ENCODE measurements at regions not wholly inside any gene's neighbourhood (a gene's known extent, or its start where the extent isn't known, plus 50 kb on each side); places are given as distances from the start of the nearest gene placed in this dataset.

GRCh38 chr5:110063640-110064602 is 374.2 kb downstream of the MAN2A1 start:
- intact Hi-C loops (cut with DNase I): no loop called here
- no peaks in the 10 kb centered on the region for H3K27me3 ChIP-seq
- TF ChIP-seq, protein P1, sequence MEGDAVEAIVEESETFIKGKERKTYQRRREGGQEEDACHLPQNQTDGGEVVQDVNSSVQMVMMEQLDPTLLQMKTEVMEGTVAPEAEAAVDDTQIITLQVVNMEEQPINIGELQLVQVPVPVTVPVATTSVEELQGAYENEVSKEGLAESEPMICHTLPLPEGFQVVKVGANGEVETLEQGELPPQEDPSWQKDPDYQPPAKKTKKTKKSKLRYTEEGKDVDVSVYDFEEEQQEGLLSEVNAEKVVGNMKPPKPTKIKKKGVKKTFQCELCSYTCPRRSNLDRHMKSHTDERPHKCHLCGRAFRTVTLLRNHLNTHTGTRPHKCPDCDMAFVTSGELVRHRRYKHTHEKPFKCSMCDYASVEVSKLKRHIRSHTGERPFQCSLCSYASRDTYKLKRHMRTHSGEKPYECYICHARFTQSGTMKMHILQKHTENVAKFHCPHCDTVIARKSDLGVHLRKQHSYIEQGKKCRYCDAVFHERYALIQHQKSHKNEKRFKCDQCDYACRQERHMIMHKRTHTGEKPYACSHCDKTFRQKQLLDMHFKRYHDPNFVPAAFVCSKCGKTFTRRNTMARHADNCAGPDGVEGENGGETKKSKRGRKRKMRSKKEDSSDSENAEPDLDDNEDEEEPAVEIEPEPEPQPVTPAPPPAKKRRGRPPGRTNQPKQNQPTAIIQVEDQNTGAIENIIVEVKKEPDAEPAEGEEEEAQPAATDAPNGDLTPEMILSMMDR (IDR thresholded peaks at IDR 0.05): no peak
- no peak for TF ChIP-seq POLR2A (IDR thresholded peaks at IDR 0.05)
- H3K9me3 ChIP-seq: no peaks in the 10 kb centered on the region
- no peak overlapping the region for H3K27ac ChIP-seq
- no peaks in the 10 kb centered on the region for H3K36me3 ChIP-seq (replicated peaks in 1 of 2; ENCODE audit: insufficient read depth in 1 of 2, low read depth in 2 of 2)
- WGBS, 2 donors: 58 to 69% methylated on average over 7 of the region's 7 CpGs
- ATAC-seq (no peak), DNase-seq (no peak)
- H3K4me3 ChIP-seq: no peak overlapping the region
- H3K4me1 ChIP-seq: no peaks in the 10 kb centered on the region

DNA sequence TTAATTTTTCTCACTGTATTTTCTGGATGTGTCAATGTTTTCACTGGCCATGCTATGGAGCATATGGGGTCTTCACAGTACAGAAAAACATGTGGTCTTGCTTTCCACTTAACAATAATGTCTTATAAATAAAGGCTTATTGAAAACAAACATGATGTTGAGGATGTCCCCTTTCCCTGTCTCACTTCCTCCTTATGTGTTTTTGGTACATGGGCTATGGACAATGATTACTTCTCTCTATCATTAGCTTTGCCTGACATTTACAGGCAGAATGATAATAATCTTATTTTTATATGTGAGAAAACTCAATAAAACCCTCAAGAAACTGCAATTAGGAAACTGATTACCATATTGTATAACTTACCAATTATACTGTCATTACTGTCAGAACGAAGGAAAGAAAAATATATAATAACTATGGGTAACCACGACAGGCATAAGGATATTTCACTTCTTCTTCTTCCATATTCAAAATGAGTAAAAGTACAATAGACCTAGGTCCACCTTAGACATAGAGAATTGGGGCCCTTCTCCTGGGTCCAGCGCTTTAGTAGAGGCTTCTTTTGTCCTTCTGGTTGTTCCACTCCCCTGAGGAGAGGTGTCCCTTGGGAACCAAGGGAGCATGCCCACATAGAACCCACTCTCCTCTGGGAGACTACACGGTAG is 375.0 kb downstream of the MAN2A1 start:
- H3K4me3 ChIP-seq: no peak overlapping the region
- DNase-seq (no peak), ATAC-seq (no peak)
- intact Hi-C loops (cut with DNase I): no loop called here
- no peak overlapping the region for H3K27ac ChIP-seq
- no peaks in the 10 kb centered on the region for H3K9me3 ChIP-seq
- no peaks in the 10 kb centered on the region for H3K27me3 ChIP-seq
- H3K36me3 ChIP-seq (replicated peaks in 1 of 2; ENCODE audit: insufficient read depth in 1 of 2, low read depth in 2 of 2): no peaks in the 10 kb centered on the region
- 57 to 77% methylated on average over 3 to 4 of the region's 4 CpGs for WGBS, 2 donors
- TF ChIP-seq, protein P1 (IDR thresholded peaks at IDR 0.05): no peak
- no peak for TF ChIP-seq POLR2A (IDR thresholded peaks at IDR 0.05)
- no peaks in the 10 kb centered on the region for H3K4me1 ChIP-seq

DNA sequence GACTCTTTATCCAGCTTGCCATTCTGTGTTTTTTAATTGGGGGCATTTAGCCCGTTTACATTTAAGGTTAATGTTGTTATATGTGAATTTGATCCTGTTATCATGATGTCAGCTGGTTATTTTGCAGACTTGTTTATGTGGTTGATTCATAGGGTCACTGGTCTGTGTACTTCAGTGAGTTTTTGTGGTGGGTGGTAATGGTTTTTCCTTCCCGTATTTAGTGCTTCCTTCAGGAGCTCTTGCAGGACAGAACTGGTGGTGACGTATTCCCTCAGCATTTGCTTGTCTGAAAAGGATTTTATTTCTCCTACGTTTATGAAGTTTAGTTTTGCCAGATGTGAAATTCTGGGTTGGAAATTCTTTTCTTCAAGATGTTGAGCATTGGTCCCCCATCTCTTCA is 381.1 kb downstream of the MAN2A1 start:
- Histone ChIP-seq H3K4me1 (no peaks in the 10 kb centered on the region), H3K27ac (no peak overlapping the region), H3K36me3 (replicated peaks in 1 of 2; ENCODE audit: insufficient read depth in 1 of 2, low read depth in 2 of 2) (no peaks in the 10 kb centered on the region), H3K4me3 (no peak overlapping the region), H3K27me3 (no peaks in the 10 kb centered on the region), H3K9me3 (peaks cover 0 to 14% (median 0%) of the 10 kb centered on the region in 3 donors)
- 63 to 64% methylated on average over 4 of the region's 4 CpGs for WGBS, 2 donors
- no peak for ATAC-seq
- intact Hi-C loops (cut with DNase I): no loop called here
- no peak for DNase-seq
- TF ChIP-seq, protein P1 (IDR thresholded peaks at IDR 0.05): no peak
- no peak for TF ChIP-seq POLR2A (IDR thresholded peaks at IDR 0.05)

- no peak overlapping the region for H3K4me3 ChIP-seq
- H3K27me3 ChIP-seq: no peaks in the 10 kb centered on the region
- no peaks in the 10 kb centered on the region for H3K4me1 ChIP-seq
- no peak for ATAC-seq
- DNase-seq: no peak
- peaks cover 0 to 14% (median 0%) of the 10 kb centered on the region in 3 donors for H3K9me3 ChIP-seq
- H3K36me3 ChIP-seq (replicated peaks in 1 of 2; ENCODE audit: insufficient read depth in 1 of 2, low read depth in 2 of 2): no peaks in the 10 kb centered on the region
- TF ChIP-seq, protein P1 (IDR thresholded peaks at IDR 0.05): no peak
- no peak for TF ChIP-seq POLR2A (IDR thresholded peaks at IDR 0.05)
- no peak overlapping the region for H3K27ac ChIP-seq
- intact Hi-C loops (cut with DNase I): no loop called here
Measured at GRCh38 chr5:110072651-110073050, 382.9 kb downstream of the MAN2A1 start.
